B cell (primary cell): ENCODE measurements at regions not wholly inside any gene's neighbourhood (a gene's known extent, or its start where the extent isn't known, plus 50 kb on each side); places are given as distances from the start of the nearest gene placed in this dataset.

Source experiments
- CTCF ChIP-seq: fragments of 200-600 bp; IDR thresholded peaks from one replicate; pipeline ENCODE4 v1.8.0; 2022; ENCODE audit warnings: antibody characterized with exemption, mild to moderate bottlenecking
- EZH2 ChIP-seq: IDR thresholded peaks from 2 replicates; pipeline ENCODE4 v1.6.1; 2012; ENCODE audit warnings: borderline replicate concordance, low read depth, mild to moderate bottlenecking, moderate library complexity, low read length; ENCODE audit not compliant: insufficient read depth, poor library complexity, severe bottlenecking

GRCh38 chr2:41737888-41738287 lies 309.9 kb upstream of the PKDCC start:
- TF ChIP-seq CTCF: no peak
- TF ChIP-seq EZH2: no peak
